BJ (cell line): ENCODE measurements at regions not wholly inside any gene's neighbourhood (a gene's known extent, or its start where the extent isn't known, plus 50 kb on each side); places are given as distances from the start of the nearest gene placed in this dataset.

Experiments used
- CTCF ChIA-PET: fragments of 350-600 bp; formaldehyde crosslinking; extraction: SDS; loops from one replicate; lab custom pipeline; 2021; ENCODE audit warnings: antibody characterized with exemption, inconsistent platforms; lab: Yijun Ruan, JAX
- POLR2A ChIA-PET: fragments of 300-600 bp; sonication (Branson Sonifier 250); formaldehyde crosslinking; extraction: SDS; loops from one replicate; lab custom pipeline; 2021; ENCODE audit warnings: antibody characterized with exemption; lab: Charles Lee
- DNase-seq: peaks from one replicate; pipeline ENCODE4 v3.0.0-alpha.2; 2011; ENCODE audit warnings: low read depth
- H3K27me3 ChIP-seq: 2 replicates; pipeline ENCODE4 v1.6.0; 2011; ENCODE audit warnings: low read length; ENCODE audit not compliant: control insufficient read depth, insufficient read depth
- H3K36me3 ChIP-seq: 2 replicates; pipeline ENCODE4 v1.5.1; 2011; ENCODE audit warnings: low read length; ENCODE audit not compliant: control insufficient read depth, insufficient read depth
- H3K4me3 ChIP-seq: 2 replicates; pipeline ENCODE4 v1.5.1; 2011; ENCODE audit warnings: low read depth, mild to moderate bottlenecking, control low read depth, low read length
- TF ChIP-seq, protein P1 (sequence below): IDR thresholded peaks from 2 replicates; pipeline ENCODE4 v1.5.1; 2011; ENCODE audit warnings: low read depth, mild to moderate bottlenecking, control low read depth, inconsistent platforms, low read length, moderate library complexity; ENCODE audit not compliant: insufficient read depth

- Histone ChIP-seq H3K4me3 (no peak overlapping the region), H3K36me3 (no peaks in the 10 kb centered on the region), H3K27me3 (no peaks in the 10 kb centered on the region)
- ChIA-PET POLR2A (no interaction called here), CTCF (no interaction called here)
- no peak for DNase-seq
- TF ChIP-seq, protein P1, sequence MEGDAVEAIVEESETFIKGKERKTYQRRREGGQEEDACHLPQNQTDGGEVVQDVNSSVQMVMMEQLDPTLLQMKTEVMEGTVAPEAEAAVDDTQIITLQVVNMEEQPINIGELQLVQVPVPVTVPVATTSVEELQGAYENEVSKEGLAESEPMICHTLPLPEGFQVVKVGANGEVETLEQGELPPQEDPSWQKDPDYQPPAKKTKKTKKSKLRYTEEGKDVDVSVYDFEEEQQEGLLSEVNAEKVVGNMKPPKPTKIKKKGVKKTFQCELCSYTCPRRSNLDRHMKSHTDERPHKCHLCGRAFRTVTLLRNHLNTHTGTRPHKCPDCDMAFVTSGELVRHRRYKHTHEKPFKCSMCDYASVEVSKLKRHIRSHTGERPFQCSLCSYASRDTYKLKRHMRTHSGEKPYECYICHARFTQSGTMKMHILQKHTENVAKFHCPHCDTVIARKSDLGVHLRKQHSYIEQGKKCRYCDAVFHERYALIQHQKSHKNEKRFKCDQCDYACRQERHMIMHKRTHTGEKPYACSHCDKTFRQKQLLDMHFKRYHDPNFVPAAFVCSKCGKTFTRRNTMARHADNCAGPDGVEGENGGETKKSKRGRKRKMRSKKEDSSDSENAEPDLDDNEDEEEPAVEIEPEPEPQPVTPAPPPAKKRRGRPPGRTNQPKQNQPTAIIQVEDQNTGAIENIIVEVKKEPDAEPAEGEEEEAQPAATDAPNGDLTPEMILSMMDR = no peak
These were observed 304.1 kb downstream of the MAT2B start for GRCh38 chr5:163809473-163809872.

DNA sequence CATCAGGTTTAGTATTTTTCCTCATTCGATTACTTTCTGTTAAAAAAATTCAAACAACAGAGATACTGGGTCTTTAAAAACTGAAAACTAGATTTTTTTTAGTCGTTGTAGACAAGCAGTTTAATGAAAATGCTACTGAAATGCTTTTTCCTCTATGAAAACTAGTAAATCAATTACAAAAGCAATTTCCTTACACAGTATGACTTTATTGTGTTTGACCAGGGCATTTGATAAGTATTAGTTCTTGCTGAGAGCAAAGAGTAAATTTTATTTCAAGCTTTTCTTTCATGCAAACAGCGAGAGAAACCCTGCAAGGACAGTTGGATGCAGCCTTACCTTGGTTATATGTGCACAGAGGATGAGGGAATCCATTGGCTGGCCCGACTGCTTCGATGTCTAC, 308.5 kb downstream of the MAT2B start:
- ChIA-PET POLR2A (no interaction called here), CTCF (no interaction called here)
- H3K36me3 ChIP-seq = no peaks in the 10 kb centered on the region
- DNase-seq = no peak
- TF ChIP-seq, protein P1 = no peak
- no peaks in the 10 kb centered on the region for H3K27me3 ChIP-seq
- H3K4me3 ChIP-seq = no peak overlapping the region

DNA sequence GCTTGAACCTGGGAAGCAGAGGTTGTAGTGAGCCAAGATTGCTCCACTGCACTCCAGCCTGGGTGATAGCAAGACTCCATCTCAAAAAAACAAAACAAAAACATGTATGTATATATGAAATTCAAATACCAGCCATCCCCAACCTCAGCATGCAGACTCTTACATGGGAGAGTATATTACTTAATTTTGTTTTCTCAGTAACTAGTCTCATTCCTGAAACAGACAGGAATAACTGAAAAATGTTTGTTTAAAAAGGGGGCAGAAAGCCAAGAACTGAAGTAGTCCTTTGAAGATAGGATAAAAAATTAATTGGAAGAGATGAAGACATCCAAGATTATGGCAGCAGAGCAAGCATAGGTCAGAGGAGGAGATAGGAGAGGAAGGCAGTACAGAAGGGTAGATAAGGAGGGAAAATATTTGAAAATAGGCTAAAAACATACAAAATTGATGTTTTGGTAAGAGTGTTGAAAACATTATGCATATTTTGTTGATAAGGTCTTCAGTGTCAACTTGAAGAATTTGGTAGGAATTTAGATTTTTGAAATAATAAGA, 309.9 kb downstream of the MAT2B start:
- CTCF ChIA-PET = no interaction called here
- TF ChIP-seq, protein P1 = no peak
- POLR2A ChIA-PET = no interaction called here
- no peaks in the 10 kb centered on the region for H3K36me3 ChIP-seq
- no peak overlapping the region for H3K4me3 ChIP-seq
- no peaks in the 10 kb centered on the region for H3K27me3 ChIP-seq
- DNase-seq = no peak

- no peaks in the 10 kb centered on the region for H3K36me3 ChIP-seq
- TF ChIP-seq, protein P1 = no peak
- no peak overlapping the region for H3K4me3 ChIP-seq
- H3K27me3 ChIP-seq = no peaks in the 10 kb centered on the region
- CTCF ChIA-PET = no interaction called here
- POLR2A ChIA-PET = no interaction called here
- DNase-seq = no peak
These were observed 315.7 kb downstream of the MAT2B start for GRCh38 chr5:163821142-163821541.

DNA sequence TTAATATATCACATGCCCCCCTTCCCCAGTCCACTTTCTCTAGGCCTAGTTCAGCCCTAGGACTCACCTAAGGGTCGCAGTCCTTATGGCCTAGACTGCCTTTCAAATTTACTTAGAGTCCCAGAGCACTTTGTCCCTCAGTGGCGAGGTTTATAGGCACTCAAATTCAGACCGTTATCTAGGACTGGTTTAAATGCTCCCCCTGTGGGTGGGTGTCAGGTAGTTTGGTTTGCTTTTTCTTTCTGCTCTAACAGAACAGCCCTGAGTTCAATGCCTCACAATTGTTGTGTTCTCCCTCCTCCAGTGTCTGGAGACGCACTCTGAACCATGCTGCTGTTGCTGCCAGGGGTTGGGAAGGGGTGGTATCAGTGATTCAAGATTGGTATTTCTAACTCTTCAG, 317.1 kb downstream of the MAT2B start:
- Histone ChIP-seq H3K27me3 (no peaks in the 10 kb centered on the region), H3K36me3 (no peaks in the 10 kb centered on the region), H3K4me3 (no peak overlapping the region)
- ChIA-PET CTCF (no interaction called here), POLR2A (no interaction called here)
- DNase-seq = no peak
- TF ChIP-seq, protein P1 = no peak
